Lower leg skin (tissue), 3 donors: ENCODE measurements at regions not wholly inside any gene's neighbourhood (a gene's known extent, or its start where the extent isn't known, plus 50 kb on each side); places are given as distances from the start of the nearest gene placed in this dataset.

Experiments used
- POLR2A ChIP-seq, 2 donors: fragments of 450-650 bp; IDR thresholded peaks; one replicate each; pipeline ENCODE4 v1.6.1; 2016 to 2017; ENCODE audit warnings: antibody characterized with exemption in 2 of 2, mild to moderate bottlenecking in 1 of 2, moderate library complexity in 1 of 2
- TF ChIP-seq, protein P1 (sequence below), 3 donors: fragments of 450-650 bp; IDR thresholded peaks; one replicate each; pipeline ENCODE4 v1.5.1; 2016; ENCODE audit warnings: antibody characterized with exemption in 3 of 3, mild to moderate bottlenecking in 3 of 3, moderate library complexity in 2 of 3

DNA sequence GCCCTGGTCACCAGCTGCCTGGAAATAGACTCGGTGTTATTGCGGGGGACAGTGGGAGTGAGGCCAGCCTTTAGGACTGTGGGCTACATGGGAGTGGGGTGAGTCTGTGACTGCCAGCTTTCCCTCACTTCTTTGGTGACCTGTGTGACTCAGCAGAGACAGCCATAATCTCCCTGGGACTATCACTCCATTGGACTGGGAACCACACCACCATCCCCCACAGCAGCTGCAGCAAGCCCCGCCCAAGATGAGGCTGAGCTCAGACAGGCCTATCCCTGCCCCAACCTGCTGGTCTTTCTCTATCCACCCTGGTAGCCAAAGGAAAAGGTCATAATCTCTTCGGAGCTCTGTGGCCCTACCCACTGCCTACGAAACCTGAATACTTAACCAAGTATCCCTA is 263.2 kb downstream of the FZD1 start:
- TF ChIP-seq, protein P1, sequence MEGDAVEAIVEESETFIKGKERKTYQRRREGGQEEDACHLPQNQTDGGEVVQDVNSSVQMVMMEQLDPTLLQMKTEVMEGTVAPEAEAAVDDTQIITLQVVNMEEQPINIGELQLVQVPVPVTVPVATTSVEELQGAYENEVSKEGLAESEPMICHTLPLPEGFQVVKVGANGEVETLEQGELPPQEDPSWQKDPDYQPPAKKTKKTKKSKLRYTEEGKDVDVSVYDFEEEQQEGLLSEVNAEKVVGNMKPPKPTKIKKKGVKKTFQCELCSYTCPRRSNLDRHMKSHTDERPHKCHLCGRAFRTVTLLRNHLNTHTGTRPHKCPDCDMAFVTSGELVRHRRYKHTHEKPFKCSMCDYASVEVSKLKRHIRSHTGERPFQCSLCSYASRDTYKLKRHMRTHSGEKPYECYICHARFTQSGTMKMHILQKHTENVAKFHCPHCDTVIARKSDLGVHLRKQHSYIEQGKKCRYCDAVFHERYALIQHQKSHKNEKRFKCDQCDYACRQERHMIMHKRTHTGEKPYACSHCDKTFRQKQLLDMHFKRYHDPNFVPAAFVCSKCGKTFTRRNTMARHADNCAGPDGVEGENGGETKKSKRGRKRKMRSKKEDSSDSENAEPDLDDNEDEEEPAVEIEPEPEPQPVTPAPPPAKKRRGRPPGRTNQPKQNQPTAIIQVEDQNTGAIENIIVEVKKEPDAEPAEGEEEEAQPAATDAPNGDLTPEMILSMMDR (IDR thresholded peaks at IDR 0.05), result no peak
- TF ChIP-seq POLR2A (IDR thresholded peaks at IDR 0.05), result no peak
